Glutamatergic neuron (in vitro differentiated cells): ENCODE measurements at regions not wholly inside any gene's neighbourhood (a gene's known extent, or its start where the extent isn't known, plus 50 kb on each side); places are given as distances from the start of the nearest gene placed in this dataset.

Source experiments
- DNase-seq: peaks from one replicate; pipeline ENCODE4 v3.0.0; 2022
- H3K27ac Mint-ChIP-seq: one replicate; pipeline ENCODE4 v1.8.0; 2020; ENCODE audit warnings: mild to moderate bottlenecking, mixed read lengths, inconsistent platforms; ENCODE audit not compliant: unreplicated experiment
- H3K27me3 Mint-ChIP-seq: one replicate; pipeline ENCODE4 v1.8.0; 2020; ENCODE audit warnings: mild to moderate bottlenecking, moderate library complexity, mixed read lengths, inconsistent platforms; ENCODE audit not compliant: unreplicated experiment
- H3K36me3 Mint-ChIP-seq: one replicate; pipeline ENCODE4 v1.8.0; 2020; ENCODE audit warnings: mild to moderate bottlenecking, mixed read lengths, inconsistent platforms; ENCODE audit not compliant: unreplicated experiment
- H3K4me1 Mint-ChIP-seq: one replicate; pipeline ENCODE4 v1.8.0; 2020; ENCODE audit warnings: mild to moderate bottlenecking, low read depth, mixed read lengths, inconsistent platforms; ENCODE audit not compliant: unreplicated experiment
- H3K4me3 Mint-ChIP-seq: one replicate; pipeline ENCODE4 v1.8.0; 2020; ENCODE audit warnings: mild to moderate bottlenecking, mixed read lengths, inconsistent platforms; ENCODE audit not compliant: unreplicated experiment
- H3K9me3 Mint-ChIP-seq: one replicate; pipeline ENCODE4 v1.8.0; 2020; ENCODE audit warnings: mild to moderate bottlenecking, moderate library complexity, mixed read lengths, inconsistent platforms; ENCODE audit not compliant: unreplicated experiment
- CTCF ChIP-seq: fragments of 200-600 bp; sonication (generic); IDR thresholded peaks from one replicate; pipeline ENCODE4 v1.5.0; 2021; ENCODE audit not compliant: partially characterized antibody, unreplicated experiment

GRCh38 chr22:49232319-49233067, 595.2 kb downstream of the BRD1 start:
- Mint-ChIP-seq H3K9me3 (peaks cover 27% of the 10 kb centered on the region), H3K27me3 (peaks cover 8% of the 10 kb centered on the region), H3K4me3 (no peak overlapping the region), H3K4me1 (no peaks in the 10 kb centered on the region), H3K36me3 (peaks cover 9% of the 10 kb centered on the region), H3K27ac (no peak overlapping the region)
- DNase-seq: no peak
- no peak for TF ChIP-seq CTCF

- Mint-ChIP-seq H3K9me3 (peaks cover 27% of the 10 kb centered on the region), H3K4me1 (no peaks in the 10 kb centered on the region), H3K27ac (no peak overlapping the region), H3K36me3 (peaks cover 9% of the 10 kb centered on the region), H3K27me3 (peaks cover 10% of the 10 kb centered on the region), H3K4me3 (no peak overlapping the region)
- TF ChIP-seq CTCF: no peak
- DNase-seq: no peak
These were observed 597.5 kb downstream of the BRD1 start for GRCh38 chr22:49230194-49230577.

GRCh38 chr22:49229483-49230193, 598.0 kb downstream of the BRD1 start:
- peaks cover 9% of the 10 kb centered on the region for H3K36me3 Mint-ChIP-seq
- H3K27ac Mint-ChIP-seq: no peak overlapping the region
- H3K4me1 Mint-ChIP-seq: no peaks in the 10 kb centered on the region
- no peak for TF ChIP-seq CTCF
- no peak for DNase-seq
- H3K27me3 Mint-ChIP-seq: peaks cover 10% of the 10 kb centered on the region
- H3K4me3 Mint-ChIP-seq: no peak overlapping the region
- peaks cover 24% of the 10 kb centered on the region for H3K9me3 Mint-ChIP-seq

GRCh38 chr22:49228431-49229037, 599.1 kb downstream of the BRD1 start:
- H3K27me3 Mint-ChIP-seq: peaks cover 10% of the 10 kb centered on the region
- H3K4me3 Mint-ChIP-seq: no peak overlapping the region
- no peak overlapping the region for H3K27ac Mint-ChIP-seq
- peaks cover 9% of the 10 kb centered on the region for H3K36me3 Mint-ChIP-seq
- H3K4me1 Mint-ChIP-seq: no peaks in the 10 kb centered on the region
- peaks cover 28% of the 10 kb centered on the region for H3K9me3 Mint-ChIP-seq
- TF ChIP-seq CTCF: no peak
- no peak for DNase-seq

GRCh38 chr22:49227670-49228069, 600.0 kb downstream of the BRD1 start:
- peaks cover 10% of the 10 kb centered on the region for H3K27me3 Mint-ChIP-seq
- no peak for DNase-seq
- peaks cover 25% of the 10 kb centered on the region for H3K9me3 Mint-ChIP-seq
- no peak overlapping the region for H3K27ac Mint-ChIP-seq
- no peaks in the 10 kb centered on the region for H3K4me1 Mint-ChIP-seq
- H3K4me3 Mint-ChIP-seq: no peak overlapping the region
- no peak for TF ChIP-seq CTCF
- H3K36me3 Mint-ChIP-seq: peaks cover 9% of the 10 kb centered on the region
